ENCODE measurements at regions not wholly inside any gene's neighbourhood (a gene's known extent, or its start where the extent isn't known, plus 50 kb on each side); places are given as distances from the start of the nearest gene placed in this dataset.
A peak's percentile ranks its signal among the peaks of the same experiment; 100 is the strongest.
"Not testable (repeated sequence)": the region's sequence is repeated elsewhere in the genome, so short reads cannot be mapped to it uniquely, and the experiment has no call there.

DNA sequence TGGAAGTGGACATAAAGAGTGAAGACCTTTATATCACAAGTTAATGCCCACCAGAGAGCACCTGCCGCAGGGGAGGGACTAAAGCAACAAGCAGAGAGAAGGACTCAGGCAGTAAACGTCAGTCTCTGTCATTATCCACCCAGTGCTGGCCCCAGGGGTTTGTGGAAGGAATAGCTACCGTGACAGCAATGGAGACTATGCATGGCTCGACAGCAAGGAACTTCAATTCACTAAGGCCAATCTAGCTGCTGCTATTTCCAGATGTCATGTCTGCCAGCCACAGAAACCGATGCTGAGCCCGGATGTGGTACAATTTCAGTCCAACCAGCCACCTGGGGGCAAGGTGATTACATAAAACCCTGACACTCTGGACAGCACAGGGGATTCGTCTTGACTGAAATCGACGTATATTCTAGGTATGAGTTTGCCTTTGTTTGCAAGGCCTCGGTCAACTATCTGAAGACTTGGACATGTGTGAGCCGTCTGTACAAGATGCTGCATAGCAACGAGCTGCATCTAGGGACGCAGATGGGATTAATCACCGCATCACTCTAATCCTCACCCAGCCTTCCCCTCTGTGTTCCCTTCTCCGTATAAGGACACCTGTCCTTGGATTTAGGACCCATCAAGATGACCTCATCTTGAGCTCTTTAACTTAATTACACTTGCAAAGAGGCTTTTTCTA is 154.1 kb upstream of the SH3BP4 start:
- peak; percentile 42 for DNase-seq

DNA sequence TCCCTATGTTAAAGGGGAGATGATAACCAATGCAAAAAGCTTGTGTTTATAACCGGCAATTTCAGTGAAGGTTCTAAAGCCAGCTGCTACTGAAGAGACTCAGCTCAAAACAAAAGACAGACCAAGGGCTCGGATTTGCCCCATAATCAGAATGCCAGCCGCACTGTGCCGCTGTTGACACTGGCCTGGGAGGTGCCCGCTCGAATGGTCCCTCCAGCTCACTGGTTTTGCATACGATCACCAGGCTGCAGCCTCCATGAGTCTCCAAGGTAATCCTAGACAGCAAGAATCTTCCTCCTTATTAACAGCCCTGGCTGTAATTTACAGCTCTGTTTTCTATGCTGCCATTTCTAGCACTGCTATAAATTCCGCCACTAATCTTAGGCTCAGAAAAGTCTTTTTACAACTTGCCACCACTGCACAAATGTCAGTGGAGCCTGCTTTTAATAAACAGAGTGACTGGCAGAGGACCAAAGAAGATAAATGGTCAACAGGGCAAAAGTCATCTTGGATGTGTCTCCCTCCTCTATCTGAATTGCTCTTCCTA is 155.7 kb upstream of the SH3BP4 start:
- DNase-seq, result no peak

DNA sequence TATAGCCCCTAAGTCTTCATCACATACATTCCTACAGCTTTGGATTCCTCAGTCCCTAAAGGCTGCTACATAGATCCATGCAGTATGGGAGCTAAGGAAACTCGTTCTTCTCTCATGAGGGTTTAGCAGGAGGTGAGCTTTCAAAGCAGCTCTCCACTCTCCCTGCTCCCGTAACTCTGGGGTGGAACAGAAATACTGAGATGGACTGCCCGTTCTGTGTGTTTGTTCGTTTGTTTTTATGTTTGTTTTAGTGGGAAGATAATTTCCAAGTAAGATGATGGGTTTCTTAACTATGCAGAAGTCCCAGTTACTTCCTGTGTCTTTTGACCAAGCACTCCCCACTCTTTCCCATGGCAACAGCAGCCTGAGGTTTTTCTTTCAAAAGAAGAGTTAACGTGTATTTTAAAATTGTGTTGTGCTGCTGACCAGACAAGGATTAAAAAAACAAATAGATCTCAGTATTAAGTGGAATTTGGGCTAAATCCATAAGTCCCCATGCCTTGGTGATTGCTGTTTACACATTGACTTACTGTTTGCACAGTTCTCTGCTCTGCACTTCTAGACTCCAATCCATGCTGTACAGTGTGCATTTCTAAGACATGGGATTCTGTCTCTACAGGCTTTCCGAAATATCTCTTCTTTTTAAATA is 156.4 kb upstream of the SH3BP4 start:
- no peak for DNase-seq

DNA sequence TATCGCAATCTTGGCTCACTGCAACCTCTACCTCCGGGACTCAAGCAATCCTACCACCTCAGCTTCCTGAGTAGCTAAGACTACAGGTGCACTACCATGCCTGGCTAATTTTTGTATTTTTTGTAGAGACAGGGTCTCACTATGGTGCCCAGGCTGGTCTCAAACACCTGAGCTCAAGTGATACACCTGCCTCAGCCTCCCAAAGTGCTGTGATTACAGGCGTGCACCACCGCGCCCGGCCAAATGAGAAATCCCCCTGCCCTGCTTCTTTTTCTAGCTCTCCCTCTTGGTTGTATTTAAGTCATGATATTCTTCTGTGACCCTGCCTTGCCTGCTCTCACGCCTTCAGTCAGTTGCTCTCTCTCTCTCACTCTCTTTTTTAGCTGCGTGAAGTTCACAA is 157.0 kb upstream of the SH3BP4 start:
- no peak for DNase-seq

DNA sequence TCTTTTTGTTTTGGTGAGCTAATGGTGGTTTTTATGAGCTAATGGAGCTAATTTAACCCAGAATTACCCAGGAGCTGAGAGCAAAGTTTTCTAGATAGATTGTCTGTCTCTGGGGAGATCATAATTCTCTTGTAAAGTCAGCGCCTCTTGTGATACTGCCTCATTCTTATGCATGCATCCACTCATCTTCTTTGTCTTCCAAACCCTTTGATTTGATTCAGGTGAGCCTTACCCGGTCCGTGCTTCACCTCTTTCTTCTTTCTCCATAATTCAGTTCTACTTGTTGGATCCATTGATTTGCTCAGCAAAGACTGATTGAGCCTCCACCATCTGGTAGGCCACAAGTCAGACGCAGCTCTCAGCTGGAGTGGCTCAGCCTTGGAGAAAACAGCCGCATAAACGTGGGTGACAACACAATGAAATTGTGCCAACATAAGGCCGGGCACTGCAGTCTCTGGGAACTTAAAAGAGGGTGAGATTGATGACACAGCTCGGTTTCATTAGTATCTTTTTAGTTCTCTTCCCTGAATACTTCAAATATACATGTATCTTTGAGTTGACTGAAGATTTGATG is 158.5 kb upstream of the SH3BP4 start:
- no peak for DNase-seq

DNA sequence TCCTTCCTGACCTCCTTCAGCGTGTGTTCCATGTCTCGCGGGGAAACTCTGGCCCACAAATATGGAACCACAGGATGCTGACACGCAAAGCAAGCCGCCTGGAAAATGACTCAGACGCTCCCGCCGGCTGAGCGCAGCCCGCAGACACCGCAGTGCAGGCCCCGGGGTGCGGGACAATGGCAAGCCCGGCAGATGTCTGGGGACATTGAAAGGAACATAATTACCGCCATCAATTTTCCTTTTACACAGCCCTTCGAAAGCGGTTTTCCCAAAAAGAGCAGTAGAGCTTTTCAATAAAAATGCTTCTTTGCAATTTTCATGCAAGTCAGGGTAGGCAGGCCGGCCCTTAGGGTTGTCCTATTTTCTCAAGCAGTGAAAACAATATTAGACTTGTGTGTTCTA is 159.2 kb upstream of the SH3BP4 start:
- peak; percentile 72 for DNase-seq

DNA sequence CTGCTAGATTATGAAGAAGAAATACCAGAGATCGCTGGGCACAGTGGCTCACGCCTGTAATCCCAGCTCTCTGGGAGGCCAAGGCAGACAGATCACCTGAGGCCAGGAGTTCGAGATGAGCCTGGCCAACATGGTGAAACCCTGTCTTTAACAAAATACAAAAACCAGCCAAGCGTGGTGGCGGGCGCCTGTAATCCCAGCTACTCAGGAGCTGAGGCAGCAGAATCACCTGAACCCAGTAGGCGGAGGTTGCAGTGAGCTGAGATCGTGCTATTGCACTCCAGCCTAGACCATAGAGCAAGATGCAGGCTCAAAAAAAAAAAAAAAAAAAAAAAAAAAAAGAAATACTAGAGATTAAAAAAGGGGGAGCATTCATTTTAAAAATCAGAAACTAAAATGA is 159.7 kb upstream of the SH3BP4 start:
- not testable (repeated sequence) for DNase-seq

DNA sequence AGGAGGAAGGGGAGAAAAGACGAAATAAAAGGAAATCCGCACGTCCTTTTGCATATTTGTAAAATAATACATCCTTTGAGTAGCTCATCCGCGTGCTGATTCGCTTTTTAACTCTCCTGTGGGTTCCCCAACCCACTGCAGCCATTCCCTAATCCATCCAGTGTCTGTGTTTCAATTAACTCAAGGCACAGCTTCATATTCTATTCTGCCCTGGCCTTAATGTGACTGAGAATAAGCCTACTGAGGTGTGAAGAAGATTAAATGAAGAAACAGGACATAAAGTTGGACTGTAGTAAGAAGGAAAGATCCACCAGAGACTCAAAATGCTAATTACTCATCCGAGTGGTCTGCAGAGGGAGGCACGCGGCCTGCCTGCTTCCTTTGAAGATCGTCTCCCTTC is 161.4 kb upstream of the SH3BP4 start:
- DNase-seq, result no peak

DNA sequence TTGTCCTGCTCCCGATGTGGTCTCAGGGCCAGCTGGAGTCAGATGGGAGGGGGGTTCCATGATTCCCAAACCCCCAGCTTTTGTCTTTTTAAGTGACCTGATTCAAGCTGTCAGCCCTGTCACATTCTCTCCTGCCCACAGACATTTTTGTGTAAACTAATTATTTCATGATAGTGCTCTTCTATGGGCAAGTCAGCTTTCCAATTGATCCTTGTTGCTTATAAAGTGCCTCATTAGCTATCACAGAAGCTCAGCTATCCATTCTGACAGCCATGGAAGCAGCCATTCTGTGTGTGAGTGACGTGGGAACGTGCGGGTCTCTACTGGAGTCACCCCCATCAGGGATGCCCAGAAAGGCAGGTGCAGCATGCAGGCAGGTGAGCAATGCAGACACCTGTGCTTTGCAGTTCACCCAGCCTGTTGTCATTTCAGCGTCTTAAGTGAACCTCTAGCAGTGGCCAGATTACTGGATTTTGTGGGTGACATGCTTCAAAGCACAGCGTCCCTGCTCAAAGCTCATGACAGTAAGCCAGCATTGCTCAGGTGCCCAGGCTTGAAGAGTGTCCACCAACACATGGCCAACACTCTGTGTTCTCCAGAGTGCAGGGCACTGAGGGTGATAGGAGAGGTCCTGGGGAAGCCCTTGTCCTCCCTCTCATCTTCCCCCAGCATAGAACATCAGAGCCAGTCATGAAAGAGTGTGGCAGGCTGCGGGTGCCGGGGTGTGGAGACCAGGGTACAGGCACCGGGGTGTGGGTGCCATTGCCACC is 162.1 kb upstream of the SH3BP4 start:
- no peak for DNase-seq

DNA sequence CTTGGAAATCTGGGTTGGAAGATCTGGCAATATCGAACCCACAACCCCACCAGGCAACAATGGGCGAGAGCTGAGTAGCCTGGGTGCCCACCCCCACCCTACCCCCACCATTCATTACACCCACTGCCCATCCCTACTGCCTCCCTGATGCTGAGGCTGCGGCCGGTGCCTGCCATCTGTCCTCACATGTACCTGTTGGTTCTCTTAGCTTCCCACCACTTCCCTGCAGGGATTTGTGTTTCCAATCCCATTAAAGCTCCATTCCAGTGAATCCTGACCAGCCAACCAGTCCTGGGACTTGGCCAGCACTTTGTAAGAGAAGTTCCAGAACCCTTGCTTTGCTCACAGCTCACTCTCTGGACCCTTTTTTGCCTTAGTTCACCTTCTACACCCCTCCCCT is 163.0 kb upstream of the SH3BP4 start:
- DNase-seq, result no peak

DNA sequence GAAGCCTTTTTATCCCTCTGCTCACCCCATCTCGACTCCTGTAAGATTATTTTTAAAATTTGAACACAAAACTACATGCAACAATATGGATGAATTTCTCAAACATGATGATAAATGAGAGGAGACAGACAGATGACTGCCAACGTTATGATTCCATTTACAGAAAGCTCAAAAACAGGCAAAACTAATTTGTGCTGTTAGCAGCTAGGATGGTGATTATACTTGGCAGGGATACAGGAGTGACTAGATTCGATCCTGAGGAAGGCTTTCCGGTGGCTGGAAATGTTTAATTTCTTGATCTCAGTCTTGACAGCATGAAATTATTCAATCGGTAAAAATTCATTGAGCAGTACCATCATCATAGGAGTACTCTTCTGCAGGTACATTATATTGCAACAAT is 163.4 kb upstream of the SH3BP4 start:
- DNase-seq, result no peak

DNA sequence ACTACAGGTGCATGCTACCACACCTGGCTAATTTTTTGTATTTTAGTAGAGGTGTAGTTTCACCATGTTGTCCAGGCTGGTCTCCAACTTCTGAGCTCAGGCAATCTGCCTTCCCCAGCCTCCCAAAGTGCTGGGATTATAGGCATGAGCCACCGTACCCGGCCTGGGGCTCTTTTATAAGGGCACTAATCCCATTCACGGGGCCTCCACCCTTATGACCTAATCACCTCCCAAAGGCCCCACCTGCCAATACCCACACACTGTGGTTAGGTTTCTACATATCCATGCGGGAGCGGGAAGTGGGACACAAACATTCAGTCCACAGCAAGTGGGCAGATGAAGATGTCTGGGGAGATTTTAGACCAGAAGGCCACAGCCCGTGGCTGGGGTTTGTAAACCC is 164.7 kb upstream of the SH3BP4 start:
- DNase-seq, result no peak

DNA sequence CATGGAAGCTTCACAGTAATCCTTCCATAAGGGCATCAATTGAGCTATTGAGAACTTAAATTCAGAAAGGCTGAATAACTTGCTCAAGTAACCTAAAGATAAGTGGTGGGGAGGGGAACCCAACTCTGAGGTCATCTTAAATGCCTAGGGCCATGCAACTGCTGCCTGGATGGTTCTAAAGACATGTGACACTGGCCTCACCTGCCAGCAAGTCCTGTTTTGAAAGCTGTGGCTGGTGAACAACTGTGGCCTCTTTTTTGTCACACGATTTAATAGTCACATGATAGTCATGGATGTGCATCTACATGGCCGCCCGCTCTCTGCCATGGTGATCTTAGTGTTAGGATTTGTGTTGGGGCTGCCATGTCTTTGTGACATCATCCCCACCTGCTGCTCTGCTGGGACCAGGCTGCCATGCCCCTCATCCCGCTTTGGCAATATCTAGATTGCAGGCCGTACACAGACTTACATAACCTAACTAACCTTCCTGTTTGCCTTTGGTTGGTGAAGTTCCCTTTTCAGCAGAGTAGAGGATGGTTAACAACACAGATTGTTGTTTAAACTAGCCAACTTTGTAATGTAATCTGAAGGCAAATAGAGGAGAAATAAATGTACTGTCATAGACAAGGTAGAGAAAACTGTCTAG is 177.9 kb upstream of the SH3BP4 start:
- no peak for DNase-seq

DNA sequence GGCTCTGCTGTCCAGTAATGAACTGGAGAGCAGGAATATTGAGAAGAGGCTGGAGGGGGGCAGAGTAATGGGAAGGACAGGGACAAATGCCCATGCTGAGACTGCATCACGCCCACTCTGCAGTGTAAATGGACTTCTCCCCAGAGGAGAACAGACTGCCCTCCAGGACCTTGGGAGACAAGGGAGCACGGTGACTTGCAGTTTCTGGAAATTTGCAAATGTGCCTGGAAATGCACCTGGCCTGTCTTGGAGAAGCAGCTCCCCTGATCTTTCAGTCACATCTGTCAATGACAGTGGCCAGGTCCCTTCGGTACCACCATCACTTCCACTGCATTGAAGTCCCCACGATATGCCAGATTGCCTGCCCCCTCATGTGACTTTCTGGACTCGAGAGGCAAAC is 178.7 kb upstream of the SH3BP4 start:
- DNase-seq, result no peak

DNA sequence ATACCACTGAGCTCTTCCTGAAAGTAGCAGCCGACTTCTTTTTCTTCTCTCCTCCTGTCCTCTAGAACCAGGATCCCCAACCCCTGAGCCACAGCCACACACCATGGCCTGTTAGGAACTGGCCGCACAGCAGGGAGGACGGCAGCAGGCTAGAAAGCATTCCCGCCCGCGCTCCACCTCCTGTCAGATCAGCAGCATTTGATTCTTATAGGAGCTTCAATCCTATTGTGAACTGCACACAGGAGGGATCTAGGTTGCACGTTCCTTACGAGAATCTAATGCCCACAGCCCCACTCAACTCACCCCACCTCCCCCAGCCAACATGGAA is 179.1 kb upstream of the SH3BP4 start:
- no peak for DNase-seq

DNA sequence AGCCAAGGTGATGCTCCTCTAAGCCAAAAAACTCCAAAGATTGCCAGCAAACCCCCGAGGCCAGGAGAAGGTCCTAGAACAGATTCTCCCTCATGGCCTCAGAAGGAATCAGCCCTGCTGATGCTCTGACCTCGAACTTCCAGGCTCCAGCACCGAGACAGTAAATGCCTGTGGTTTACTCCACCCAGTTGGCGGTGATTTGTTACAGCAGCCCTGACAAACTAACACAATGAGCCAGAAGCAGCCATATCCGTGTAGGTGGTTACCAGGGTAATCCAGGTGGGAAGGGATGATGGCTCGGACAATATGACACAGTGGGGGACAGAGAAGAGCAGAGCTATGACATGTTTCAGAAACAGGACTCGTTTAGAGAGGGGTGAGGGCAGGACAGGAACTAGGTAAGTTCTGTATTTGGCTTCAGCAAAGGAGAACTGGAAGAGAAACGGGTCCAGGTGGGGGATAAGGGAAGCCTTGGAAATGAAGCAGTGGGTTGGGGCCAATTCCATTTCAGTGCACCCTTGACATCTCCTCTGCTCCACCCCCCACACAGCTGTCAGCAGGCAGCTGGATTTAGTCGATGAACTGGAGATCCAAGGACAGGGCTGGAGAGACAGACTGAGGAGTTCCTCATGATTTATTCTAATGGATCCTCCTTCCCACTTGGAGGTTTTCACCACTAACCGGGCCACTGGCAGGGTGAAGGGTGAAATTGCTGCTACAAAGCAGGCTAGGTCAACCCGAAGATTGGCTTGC is 179.7 kb upstream of the SH3BP4 start:
- DNase-seq, result peak; percentile 40

DNA sequence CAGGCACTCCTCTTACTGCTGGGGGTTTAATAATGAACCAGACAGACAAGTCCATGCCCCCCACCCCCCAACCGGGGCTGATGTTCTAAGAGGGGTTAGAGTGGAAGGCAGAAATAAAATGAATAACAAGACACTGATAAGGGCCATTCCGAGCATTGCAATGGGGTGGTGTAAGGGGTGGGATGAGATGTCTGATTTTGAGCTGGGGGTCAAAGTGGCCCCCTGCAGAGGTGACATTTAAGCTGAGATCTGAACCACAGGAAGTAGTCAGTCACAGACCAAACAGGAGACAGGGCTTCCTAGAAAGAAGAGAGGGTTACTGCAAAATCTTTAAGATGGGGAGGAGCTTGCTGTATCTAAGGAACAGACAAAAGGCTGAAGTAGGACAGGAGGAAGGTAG is 180.6 kb upstream of the SH3BP4 start:
- DNase-seq, result no peak

DNA sequence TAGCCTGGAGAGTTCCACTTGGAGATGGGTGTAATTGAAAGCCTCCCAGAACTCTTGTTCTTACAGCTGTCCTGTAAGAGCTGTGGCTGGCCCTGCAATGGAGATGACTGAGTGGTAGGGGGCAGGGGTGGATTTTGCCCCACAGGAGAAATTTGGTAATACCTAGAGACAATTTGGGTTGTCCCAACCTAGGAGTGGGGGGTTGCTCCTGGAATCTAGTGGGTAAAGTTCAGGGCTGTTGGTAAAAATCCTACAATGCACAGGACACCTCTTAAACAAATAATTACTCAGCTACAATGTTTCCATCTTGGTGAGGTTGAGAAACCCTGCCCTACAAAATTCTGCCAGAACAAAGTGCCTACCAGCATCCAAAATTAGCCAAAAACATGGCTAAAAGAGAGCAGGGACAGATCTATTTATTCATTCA is 181.1 kb upstream of the SH3BP4 start:
- no peak for DNase-seq

DNA sequence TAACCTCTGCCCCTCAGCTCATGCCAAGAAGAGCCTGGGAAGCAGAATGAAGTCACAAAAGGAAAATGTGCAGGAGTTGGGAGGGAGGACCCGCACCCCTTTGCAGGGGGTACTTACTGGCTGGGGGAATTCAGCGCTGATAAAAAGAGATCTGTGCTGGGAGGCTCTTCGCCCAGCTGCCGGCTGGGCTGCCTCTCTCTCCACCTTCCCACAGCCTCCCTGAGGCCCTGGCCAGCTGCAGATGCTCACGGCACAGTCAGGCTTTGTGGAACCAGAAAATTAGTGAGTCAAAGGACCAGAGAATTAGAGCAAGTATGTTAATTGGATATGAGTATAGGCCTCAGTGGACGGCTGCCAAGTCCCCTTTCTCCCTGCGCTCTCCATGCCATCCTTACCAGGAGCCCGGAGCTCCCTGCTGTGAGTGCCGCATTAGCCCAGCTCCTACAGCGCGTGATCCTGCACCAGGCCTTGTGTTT is 181.7 kb upstream of the SH3BP4 start:
- peak; percentile 53 for DNase-seq

DNA sequence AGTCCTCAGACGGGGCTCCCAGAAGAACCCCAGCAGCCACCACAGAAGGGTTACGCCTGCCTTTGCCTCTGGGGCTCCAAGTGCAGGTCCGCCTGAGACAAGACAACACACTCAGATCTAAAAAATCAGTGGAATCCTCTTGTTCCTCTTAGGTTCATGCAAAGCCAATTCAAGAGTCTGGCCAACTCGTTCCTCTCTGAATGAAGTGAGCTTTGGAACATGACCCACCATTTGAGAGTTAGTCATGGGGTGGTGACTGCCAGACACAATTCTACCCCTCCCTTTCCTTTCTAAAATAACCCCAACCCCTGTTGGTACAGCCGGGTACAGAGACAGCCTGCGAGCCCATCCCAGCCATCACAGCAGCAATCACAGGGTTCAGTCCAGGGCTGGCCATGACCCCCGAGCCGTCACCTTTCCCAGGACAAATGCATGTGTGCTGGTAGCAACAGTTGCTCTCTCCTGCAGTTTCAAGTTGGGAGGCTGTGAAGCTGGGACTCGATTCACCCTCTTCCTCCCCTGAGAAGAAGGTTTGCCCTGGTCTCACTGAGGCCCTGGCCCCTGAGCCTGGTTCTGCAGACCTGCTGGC is 183.1 kb upstream of the SH3BP4 start:
- DNase-seq, result no peak

DNA sequence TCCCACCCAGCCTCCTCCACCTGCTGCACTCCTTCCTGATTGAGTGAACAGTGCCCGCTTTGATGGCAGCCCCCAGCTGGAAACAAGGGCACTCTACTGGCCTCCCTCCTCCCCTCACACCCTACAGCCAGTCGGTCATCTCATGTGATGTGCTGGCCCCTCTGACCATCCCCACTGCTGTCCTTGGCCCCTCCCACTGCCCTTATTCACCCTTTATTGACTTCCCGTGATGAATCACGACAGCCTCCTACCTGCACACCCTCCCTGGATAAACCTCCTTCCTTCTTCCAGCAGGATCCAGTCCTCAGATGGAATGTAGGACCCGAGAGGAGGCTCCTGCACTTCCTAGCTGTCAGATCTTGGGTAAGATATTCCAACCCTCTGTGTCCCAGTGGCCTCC is 186.5 kb upstream of the SH3BP4 start:
- DNase-seq, result no peak

DNA sequence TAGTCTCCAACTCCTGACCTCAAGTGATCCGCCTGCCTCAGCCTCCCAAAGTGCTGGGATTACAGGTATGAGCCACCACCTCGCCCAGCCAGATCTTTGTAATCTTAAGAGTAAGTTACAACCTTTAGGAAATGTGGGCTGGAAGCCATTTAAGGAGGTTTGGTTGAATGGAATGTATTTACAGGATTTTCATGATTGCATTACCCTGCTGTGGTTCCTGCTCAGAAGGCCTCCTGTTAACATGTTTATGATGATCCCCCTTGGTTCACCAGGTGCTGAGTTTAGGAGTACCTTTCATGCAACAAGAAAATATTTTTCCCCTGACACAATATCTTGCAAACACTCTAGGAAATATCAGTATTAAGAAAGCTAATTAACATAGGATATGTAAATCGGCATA is 187.4 kb upstream of the SH3BP4 start:
- peak; percentile 32 for DNase-seq
